ENCODE measurements at regions not wholly inside any gene's neighbourhood (a gene's known extent, or its start where the extent isn't known, plus 50 kb on each side); places are given as distances from the start of the nearest gene placed in this dataset.

DNA sequence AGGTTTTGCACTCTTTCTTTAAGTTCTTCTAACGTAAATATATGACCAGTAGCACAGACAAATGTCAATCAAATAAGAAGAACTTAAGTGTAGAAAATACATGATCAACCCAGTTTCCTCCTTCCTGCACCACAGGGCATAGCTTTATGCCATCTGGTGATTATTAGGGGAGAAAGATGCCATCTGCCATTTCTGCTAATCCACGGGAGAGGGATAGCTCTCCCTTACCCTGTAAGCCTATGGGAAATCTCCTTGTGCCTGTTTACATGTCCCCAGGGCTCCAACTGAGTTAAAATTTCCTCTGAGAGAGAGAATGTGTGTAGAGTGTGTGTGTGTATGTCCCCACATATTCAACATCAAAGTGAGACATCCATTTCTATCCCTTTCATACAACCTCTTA lies 135.9 kb downstream of the RSL24D1 start:
- Histone ChIP-seq H3K27me3 (ENCODE audit: control insufficient read depth in 1 of 2, insufficient read depth in 2 of 2, low read length in 2 of 2) (no peaks in the 10 kb centered on the region; a peak in 1 of 5 replicates), H4K20me1 (ENCODE audit: insufficient read depth, low read length) (no peaks in the 10 kb centered on the region), H3K9ac (ENCODE audit: insufficient read depth, low read depth, low read length) (no peak overlapping the region), H3K79me2 (ENCODE audit: insufficient read depth, low read length) (no peaks in the 10 kb centered on the region), H3K4me3 (replicated peaks in 1 of 3; ENCODE audit: insufficient read depth in 1 of 3, low read depth in 2 of 3, low read length in 3 of 3) (no peak overlapping the region), H3K4me1 (ENCODE audit: insufficient read depth, low read length) (no peaks in the 10 kb centered on the region), H2AFZ (ENCODE audit: low read length) (no peak overlapping the region), H3K27ac (ENCODE audit: extremely low read length, insufficient read depth, low read length) (no peak overlapping the region), H3K9me3 (ENCODE audit: low read length) (no peaks in the 10 kb centered on the region), H3K36me3 (replicated peaks in 1 of 2; ENCODE audit: control insufficient read depth in 1 of 2, insufficient read depth in 2 of 2, low read length in 2 of 2) (no peaks in the 10 kb centered on the region), H3K4me2 (ENCODE audit: low read depth, low read length) (no peak overlapping the region)
- 20% methylated on average over 2 of the region's 2 CpGs for WGBS (ENCODE audit: low lambda C conversion rate)
- TF ChIP-seq HNF4G (IDR thresholded peaks at IDR 0.05; ENCODE audit: borderline replicate concordance, low read depth, low read length) (no peak), HNF4G (CRISPR knock-in tag; IDR thresholded peaks at IDR 0.05; ENCODE audit: borderline replicate concordance, low read depth) (no peak), ZSCAN21 (CRISPR knock-in tag; IDR thresholded peaks at IDR 0.05; ENCODE audit: borderline replicate concordance) (no peak), MAFK (conservative IDR thresholded peaks at IDR 0.05 in 1 of 2, IDR thresholded peaks at IDR 0.05 in 1 of 2; ENCODE audit: low read length in 2 of 2) (no peak), GATA4 (IDR thresholded peaks at IDR 0.05; ENCODE audit: borderline replicate concordance, low read depth) (no peak), RARG (CRISPR knock-in tag; IDR thresholded peaks at IDR 0.05; ENCODE audit: low read depth) (no peak), HNRNPH1 (optimal IDR thresholded peaks at IDR 0.05; ENCODE audit: low read depth, low read length) (no peak), ZKSCAN8 (CRISPR knock-in tag; IDR thresholded peaks at IDR 0.05; ENCODE audit: borderline replicate concordance) (no peak), ZNF850 (CRISPR knock-in tag; conservative IDR thresholded peaks at IDR 0.05) (no peak), ZMYM4 (CRISPR knock-in tag; IDR thresholded peaks at IDR 0.05) (no peak), ZNF7 (CRISPR knock-in tag; IDR thresholded peaks at IDR 0.05) (no peak)
- in situ Hi-C loops (cut with HindIII; ENCODE audit: extremely low pct_ligation_motif_present, low pct_unique_long_range_greater_than_20kb) (no loop called here), intact Hi-C loops (cut with micrococcal nuclease; ENCODE audit: unreplicated experiment) (no loop called here)
- FAIRE-seq (no peak), DNase-seq (ENCODE audit: low spot score) (no peak), ATAC-seq (no peak)
- ChIA-PET POLR2A (no interaction called here), CTCF (ENCODE audit: low intra/inter-chr PET ratio, low total read pairs) (no interaction called here)
- no TSS peak for BruUV-seq (replicated peaks)

- POLR2A ChIA-PET: no interaction called here
- no peaks in the 10 kb centered on the region; a peak in 1 of 5 replicates for H3K27me3 ChIP-seq (ENCODE audit: control insufficient read depth in 1 of 2, insufficient read depth in 2 of 2, low read length in 2 of 2)
- FAIRE-seq (no peak), DNase-seq (ENCODE audit: low spot score) (no peak), ATAC-seq (no peak)
- no peak overlapping the region for H3K9ac ChIP-seq (ENCODE audit: insufficient read depth, low read depth, low read length)
- H3K4me2 ChIP-seq (ENCODE audit: low read depth, low read length): no peak overlapping the region
- H2AFZ ChIP-seq (ENCODE audit: low read length): no peak overlapping the region
- H3K36me3 ChIP-seq (replicated peaks in 1 of 2; ENCODE audit: control insufficient read depth in 1 of 2, insufficient read depth in 2 of 2, low read length in 2 of 2): no peaks in the 10 kb centered on the region
- no peaks in the 10 kb centered on the region for H3K79me2 ChIP-seq (ENCODE audit: insufficient read depth, low read length)
- H3K9me3 ChIP-seq (ENCODE audit: low read length): no peaks in the 10 kb centered on the region
- BruUV-seq (replicated peaks): no TSS peak
- in situ Hi-C loops (cut with HindIII; ENCODE audit: extremely low pct_ligation_motif_present, low pct_unique_long_range_greater_than_20kb): no loop called here
- no peak overlapping the region for H3K27ac ChIP-seq (ENCODE audit: extremely low read length, insufficient read depth, low read length)
- intact Hi-C loops (cut with micrococcal nuclease; ENCODE audit: unreplicated experiment): no loop called here
- CTCF ChIA-PET (ENCODE audit: low intra/inter-chr PET ratio, low total read pairs): no interaction called here
- 0% methylated on average over 3 of the region's 3 CpGs for WGBS (ENCODE audit: low lambda C conversion rate)
- H4K20me1 ChIP-seq (ENCODE audit: insufficient read depth, low read length): no peaks in the 10 kb centered on the region
- H3K4me3 ChIP-seq (replicated peaks in 1 of 3; ENCODE audit: insufficient read depth in 1 of 3, low read depth in 2 of 3, low read length in 3 of 3): no peak overlapping the region
- no peaks in the 10 kb centered on the region for H3K4me1 ChIP-seq (ENCODE audit: insufficient read depth, low read length)
- no peak for TF ChIP-seq ATF1 (CRISPR knock-in tag; IDR thresholded peaks at IDR 0.05)
- no peak for TF ChIP-seq ZNF616 (CRISPR knock-in tag; IDR thresholded peaks at IDR 0.05; ENCODE audit: low read depth)
- no peak for TF ChIP-seq HMG20A (CRISPR knock-in tag; IDR thresholded peaks at IDR 0.05; ENCODE audit: borderline replicate concordance)
- no peak for TF ChIP-seq ZNF235 (CRISPR knock-in tag; IDR thresholded peaks at IDR 0.05; ENCODE audit: borderline replicate concordance)
- no peak for TF ChIP-seq MED13 (CRISPR knock-in tag; IDR thresholded peaks at IDR 0.05)
- no peak for TF ChIP-seq ZNF205 (CRISPR knock-in tag; IDR thresholded peaks at IDR 0.05)
- no peak for TF ChIP-seq ZNF615 (CRISPR knock-in tag; IDR thresholded peaks at IDR 0.05; ENCODE audit: borderline replicate concordance)
- no peak for TF ChIP-seq BCL6 (CRISPR knock-in tag; IDR thresholded peaks at IDR 0.05)
- no peak for TF ChIP-seq NCOA1 (CRISPR knock-in tag; IDR thresholded peaks at IDR 0.05)
- no peak for TF ChIP-seq ZNF775 (CRISPR knock-in tag; IDR thresholded peaks at IDR 0.05; ENCODE audit: borderline replicate concordance)
- TF ChIP-seq SRSF9 (IDR thresholded peaks at IDR 0.05; ENCODE audit: borderline replicate concordance, insufficient read depth, low read depth, low read length, poor library complexity, severe bottlenecking): no peak
- no peak for TF ChIP-seq ZNF598 (CRISPR knock-in tag; IDR thresholded peaks at IDR 0.05; ENCODE audit: borderline replicate concordance)
- no peak for TF ChIP-seq SETDB1 (CRISPR knock-in tag; IDR thresholded peaks at IDR 0.05; ENCODE audit: borderline replicate concordance)
Observed at GRCh38 chr15:55056500-55056899, 140.2 kb downstream of the RSL24D1 start.

All from HepG2 (cell line).